ENCODE measurements at regions not wholly inside any gene's neighbourhood (a gene's known extent, or its start where the extent isn't known, plus 50 kb on each side); places are given as distances from the start of the nearest gene placed in this dataset.

GRCh38 chr18:31252522-31252921 is 65.4 kb upstream of the DSG1 start:
- TF ChIP-seq CTCF (IDR thresholded peaks at IDR 0.05) (no peak), POLR2A (IDR thresholded peaks at IDR 0.05) (no peak)
